D341Med (cell line): ENCODE measurements at regions not wholly inside any gene's neighbourhood (a gene's known extent, or its start where the extent isn't known, plus 50 kb on each side); places are given as distances from the start of the nearest gene placed in this dataset.
"Not testable (repeated sequence)": the region's sequence is repeated elsewhere in the genome, so short reads cannot be mapped to it uniquely, and the experiment has no call there.

ENCODE experiments used
- DNase-seq: peaks from one replicate; pipeline ENCODE4 v3.0.0; 2012; ENCODE audit warnings: low spot score

DNA sequence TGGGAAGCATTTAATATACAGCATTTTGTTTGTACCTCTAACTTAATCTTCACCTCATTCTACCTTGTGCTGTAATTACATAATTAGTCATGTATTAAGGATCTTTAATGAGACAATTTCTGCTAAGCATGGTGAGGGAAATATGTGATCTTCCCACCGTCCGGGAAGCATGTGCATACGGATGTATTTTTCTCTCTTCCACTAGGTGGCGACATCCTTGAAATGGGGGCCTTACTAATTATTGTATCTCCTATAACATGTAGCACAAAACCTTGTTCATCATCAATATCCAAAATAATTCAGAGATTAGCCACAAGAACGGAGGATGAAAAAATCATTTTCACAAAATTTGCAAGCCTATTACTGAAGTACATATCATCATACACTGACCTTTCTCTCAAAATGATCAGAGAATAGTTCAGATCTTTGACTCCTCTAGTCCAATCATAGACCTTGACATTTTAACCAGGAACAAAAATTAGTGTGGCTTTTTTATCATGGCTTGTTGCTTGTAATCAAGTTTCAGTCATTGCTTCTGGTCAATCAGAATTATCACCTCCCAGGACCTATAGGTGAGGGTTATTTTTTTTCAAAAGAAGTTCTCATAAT is 148.9 kb upstream of the GBE1 start:
- peak; percentile 51 for DNase-seq

DNA sequence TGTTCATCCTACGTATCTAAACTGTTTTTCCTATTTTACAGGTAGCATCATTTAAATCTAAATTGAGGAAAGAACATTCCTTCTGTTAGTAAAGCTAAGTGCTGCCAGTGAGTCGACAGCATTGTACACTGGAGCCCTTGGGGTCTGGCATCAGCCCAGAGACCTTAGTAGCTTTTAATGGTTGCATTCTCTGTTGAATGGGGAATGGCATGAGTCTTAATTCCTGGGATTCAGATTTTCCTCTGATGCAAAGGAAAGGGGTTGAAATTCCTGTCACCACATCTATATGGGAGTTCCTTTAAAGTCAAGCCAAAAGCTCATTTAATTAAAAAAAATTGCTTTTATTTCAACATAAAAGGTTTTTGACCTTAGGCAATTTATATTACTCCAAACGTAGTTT is 148.4 kb upstream of the GBE1 start:
- no peak for DNase-seq

- no peak for DNase-seq
Observed at GRCh38 chr3:81908561-81908960, 147.1 kb upstream of the GBE1 start.

- DNase-seq, result no peak
Observed at GRCh38 chr3:81898336-81898735, 136.9 kb upstream of the GBE1 start.

- DNase-seq, result no peak
Observed at GRCh38 chr3:81894598-81894997, 133.2 kb upstream of the GBE1 start.

DNA sequence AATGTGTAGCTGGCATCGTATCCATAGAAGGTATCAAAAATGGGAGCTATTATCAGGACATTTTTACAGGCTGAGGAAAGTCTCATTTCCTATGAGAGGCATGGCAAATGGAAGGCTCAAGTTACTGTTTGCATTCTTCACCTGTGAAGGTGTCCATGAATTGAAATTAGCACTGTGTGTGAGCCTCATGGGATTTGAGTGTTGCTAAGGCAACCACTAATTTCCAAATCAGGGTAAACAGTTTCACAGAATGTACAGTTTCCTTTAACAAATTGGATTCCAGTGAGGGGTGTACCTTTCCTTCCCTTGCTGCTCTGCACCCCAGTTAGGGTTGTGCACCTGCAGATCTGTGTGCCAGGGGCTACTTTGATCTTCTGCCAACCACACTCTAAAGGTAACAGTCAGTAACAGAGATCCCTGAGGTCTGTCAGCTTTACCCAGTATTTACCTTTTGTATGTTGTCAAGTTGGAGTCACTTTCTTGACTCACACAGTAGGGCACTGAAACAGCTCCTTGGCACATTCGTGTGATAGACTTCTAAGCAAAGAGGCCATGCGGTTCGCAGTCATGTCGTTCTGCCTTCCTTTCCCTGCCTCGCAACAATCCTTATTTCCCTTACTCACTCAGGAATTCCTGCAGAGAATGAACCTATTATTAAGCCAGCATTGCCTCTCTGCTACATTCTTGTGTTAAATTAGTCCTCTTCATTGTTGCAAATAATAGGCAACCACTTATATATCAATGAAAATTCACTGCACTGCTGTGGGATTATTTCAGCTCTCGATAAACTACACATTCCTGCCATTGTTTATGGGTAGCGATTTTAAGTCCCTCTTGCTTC is 129.8 kb upstream of the GBE1 start:
- DNase-seq, result no peak

DNA sequence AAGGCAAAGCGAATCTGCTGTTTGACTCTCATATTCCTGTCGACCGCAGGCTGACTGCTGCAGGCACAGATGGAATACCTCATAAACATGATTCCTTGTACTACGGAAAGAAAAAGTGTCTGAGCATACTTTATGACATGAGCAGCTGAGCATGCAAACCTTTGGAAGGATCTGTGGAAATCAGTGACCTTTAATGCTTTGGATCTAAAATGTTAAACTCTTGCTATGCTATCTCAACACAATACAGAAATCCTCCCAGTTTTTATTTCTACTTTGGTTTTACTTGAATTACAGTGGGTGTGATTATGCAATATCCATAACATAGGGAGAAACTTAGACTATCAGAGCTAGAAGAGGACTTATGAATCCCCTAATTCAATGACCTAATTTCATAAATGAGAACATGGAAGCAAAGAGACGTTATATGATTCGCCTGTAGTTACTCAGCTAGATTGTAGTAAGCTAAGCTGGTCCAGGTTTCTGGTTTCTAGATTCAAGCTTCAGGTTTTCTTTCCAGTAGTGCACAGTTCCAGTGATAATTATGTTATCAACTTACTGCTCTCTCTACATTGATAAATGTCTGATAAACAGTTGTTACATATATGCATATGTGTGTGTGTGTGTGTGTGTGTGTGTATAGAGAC is 127.6 kb upstream of the GBE1 start:
- no peak for DNase-seq

DNA sequence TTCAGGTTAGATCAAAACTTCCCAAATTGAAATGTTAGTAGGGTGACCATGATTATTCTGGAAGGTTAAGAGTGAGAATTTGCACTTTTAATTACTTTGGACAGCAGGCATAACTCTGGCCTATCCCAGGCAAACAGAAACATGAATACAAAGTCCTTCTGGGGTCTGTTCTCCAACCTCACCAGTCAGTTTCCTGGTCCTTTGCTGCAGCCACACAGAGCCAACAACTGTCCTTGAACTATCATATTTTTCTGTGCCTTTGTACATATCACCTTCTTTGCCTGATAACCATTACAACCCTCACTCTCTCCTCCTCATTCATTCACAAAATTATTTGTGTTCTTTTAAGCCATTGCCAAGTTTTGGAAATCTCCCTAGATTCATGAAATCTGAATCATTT is 126.0 kb upstream of the GBE1 start:
- no peak for DNase-seq

DNA sequence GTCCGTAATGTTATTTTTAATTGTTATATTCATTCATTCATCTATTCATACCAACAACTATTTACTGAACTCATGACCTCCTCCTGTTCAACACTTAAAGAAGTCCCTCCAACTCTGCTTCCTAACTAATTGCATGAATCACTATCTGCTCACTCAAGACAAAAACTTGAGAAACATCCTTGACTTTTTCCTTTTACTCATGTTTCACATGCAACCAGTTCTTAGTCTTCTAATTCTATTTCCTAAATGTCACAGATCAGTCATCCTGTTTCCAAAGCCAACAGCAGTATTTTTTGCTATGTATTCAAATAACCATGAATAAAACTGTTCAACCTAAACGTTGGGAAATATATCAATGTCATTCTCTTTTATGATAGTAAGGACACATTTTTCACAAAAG is 124.6 kb upstream of the GBE1 start:
- DNase-seq, result no peak

DNA sequence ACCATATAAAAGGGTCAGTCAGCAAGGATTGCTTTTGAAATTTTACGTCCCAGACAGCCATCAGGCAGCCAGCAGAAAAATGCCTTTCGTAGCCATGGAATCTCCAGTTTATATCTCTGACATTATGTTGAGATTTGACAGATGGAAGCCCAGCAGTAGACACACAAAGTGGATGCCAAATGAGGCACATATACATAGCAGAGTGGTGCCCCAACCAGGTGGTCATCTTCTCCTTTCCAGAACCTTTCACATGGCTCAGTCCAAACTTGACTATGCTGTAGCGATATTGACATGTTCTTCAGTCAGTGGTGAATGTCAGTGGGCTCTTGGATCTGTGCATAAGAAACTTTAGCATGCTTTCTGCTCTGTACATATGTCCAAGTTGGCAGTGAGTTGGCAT is 123.3 kb upstream of the GBE1 start:
- no peak for DNase-seq

GRCh38 chr3:81876826-81877225 is 115.4 kb upstream of the GBE1 start:
- DNase-seq, result no peak

- no peak for DNase-seq
Observed at GRCh38 chr3:81874738-81875137, 113.3 kb upstream of the GBE1 start.

DNA sequence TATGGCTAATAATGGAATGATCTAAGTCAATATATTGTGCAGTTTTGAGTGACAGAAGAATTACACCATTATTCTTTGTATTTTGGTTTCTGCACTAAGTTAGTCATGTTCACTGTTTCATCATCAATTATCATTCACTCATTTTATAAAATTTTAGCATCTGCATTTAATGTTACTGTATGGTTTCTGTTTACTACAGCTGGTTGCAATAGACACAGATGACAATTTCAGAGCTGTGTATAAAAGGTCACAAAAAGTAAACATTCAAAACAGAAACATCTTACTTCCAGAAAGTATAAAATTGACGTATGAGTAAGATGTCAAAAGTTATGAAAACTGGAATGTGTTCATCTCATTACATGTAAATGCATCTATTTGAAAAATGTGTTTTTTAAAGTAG is 111.1 kb upstream of the GBE1 start:
- DNase-seq, result no peak

DNA sequence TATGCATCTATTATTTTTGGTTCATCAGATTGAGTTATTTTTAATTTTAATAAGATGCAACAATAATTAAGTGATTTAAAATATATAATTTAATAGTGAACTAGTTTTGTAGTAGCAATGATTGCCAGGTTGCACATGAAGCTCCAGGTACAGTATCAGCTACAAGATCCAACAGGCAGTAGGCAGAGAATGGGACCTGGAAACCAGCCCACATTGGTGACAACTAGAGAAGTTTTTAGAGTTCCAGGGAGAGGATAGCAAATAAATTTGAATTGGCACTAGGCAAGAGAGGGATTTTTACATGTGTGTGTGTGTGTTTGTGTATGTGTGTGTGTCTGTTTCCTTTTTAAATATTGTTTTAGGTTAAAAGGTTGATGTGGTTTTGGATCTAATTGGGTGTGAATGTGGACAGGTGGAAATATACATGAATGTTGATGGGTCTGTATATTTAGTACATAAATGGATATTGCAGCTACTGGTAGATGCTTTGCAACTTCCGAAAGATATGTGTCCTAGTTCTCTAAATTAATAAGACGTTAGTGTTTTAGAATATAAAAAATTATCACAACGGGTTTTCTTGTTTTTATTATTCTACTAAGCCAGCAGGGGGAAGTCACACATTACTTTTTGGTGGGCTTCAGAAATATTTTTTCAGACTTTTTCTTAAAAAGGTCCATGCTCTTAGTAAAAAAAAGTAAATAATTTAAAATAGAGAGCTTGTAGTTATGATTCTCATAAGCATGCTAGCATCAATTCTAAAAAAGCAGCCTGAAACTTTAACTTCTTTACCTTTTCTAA is 110.1 kb upstream of the GBE1 start:
- DNase-seq, result no peak

GRCh38 chr3:81869382-81869781 is 107.9 kb upstream of the GBE1 start:
- no peak for DNase-seq

DNA sequence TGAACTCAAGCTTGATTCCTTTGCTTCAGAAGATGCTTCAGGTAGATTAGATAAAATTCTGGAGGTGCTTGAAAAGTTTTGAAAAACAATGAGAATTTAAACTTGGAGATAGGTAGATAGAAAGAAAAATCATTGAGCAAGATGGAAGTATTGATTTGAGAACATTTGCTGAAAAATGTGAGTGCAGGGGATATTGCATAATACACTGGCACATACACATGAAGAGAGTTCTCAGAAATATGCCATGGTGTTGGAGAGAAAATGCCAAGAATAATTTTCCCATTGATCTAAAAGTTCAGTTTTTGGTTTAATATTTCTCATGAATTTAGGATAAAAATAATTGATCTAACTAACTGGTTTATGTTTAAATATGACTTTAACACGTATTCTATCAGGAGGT is 107.2 kb upstream of the GBE1 start:
- no peak for DNase-seq

- DNase-seq, result no peak
Observed at GRCh38 chr3:81867875-81868274, 106.4 kb upstream of the GBE1 start.

DNA sequence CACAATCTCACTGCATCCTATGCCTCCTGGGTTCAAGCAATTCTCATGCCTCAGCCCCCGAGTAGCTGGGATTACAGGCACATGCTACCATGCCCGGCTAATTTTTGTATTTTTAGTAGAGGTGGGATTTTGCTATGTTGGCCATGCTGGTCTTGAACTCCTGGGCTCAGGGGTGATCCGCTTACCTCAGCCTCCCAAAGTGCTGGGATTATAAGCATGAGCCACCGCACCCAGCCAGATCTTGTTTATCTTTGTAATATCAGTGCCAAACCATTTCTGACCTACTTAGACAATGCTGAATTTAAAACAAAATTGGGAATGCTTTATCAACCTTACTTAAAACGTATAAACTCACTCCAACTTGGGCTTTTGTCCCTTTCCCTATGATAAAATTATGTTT is 103.7 kb upstream of the GBE1 start:
- not testable (repeated sequence) for DNase-seq

DNA sequence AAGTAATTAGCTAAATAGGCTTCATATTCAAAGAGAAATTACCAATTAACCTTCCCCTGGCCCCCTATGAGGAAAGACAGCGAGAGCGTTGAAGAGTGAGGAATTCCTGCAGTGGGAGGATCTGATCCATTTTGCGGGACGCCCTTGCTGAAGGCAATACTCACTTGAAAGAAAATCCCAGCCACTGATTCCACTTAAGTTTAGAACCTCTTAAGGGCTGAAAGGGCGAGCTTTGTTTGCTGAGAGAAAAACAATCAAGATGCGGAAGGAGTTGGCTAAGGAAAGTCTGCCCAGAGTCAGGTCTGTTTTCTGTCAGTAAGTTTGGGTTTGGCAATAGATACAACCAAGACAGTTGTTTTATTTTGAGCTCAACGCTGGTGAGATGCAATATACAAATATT is 102.8 kb upstream of the GBE1 start:
- DNase-seq, result no peak

DNA sequence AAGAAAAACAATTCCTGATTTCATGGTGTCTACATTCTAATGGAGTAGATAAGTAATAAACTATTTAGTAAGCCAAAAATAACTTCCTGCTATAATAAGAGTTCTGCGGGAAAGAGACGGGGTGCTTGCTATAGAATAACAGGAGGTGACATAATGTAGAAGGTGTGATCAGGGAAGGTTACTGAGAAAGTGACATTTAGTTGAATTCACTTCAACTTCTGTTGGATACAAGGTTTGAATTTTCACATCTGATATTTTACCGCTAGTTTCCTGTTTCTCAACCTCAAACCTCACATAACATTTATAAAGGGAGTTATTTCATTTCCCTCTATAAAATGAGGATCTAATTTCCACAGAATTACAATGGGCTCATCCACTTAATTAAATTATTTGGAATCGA is 102.3 kb upstream of the GBE1 start:
- no peak for DNase-seq

- no peak for DNase-seq
Observed at GRCh38 chr3:81861593-81861992, 100.1 kb upstream of the GBE1 start.

DNA sequence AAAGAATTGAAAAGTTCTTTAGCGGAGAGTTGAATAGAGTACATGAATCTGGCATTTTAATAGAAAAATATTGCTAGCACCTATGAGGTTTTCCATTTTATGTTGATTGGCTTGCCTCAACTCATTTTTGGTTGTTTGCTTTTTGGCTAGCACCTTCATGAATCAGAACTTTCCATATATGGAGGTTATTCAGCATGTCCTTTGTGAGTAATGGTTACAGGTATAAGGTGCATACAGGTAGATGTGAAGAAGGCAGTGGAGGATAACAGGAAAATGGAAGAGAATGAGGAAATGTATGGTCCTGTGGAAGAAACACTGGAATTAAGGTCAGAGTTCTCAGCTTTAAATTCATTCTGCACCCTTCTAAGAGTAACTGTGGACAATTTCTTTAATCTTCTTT is 98.1 kb upstream of the GBE1 start:
- DNase-seq, result no peak

DNA sequence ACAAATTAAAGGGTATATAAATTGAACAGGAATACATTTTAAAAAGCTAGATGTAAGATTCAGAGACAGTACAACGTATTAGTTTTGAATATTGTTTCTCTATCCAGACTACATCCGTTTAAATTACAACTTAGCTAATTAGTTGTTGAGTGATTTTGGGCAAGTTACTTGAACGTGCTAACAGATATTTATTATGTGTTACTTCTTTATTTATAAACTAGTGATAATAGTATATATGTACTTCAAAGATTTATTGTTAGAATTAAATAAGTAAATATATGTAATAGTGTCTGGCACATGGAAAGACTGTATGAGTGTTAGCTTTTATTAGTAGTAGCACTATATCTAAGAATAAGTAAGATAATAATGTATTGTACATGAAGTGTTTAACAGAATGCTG is 92.0 kb upstream of the GBE1 start:
- no peak for DNase-seq
